Ishikawa (cell line): ENCODE measurements at regions not wholly inside any gene's neighbourhood (a gene's known extent, or its start where the extent isn't known, plus 50 kb on each side); places are given as distances from the start of the nearest gene placed in this dataset.

Source experiments
- EGR1 ChIP-seq: IDR thresholded peaks from 2 replicates; pipeline ENCODE4 v1.6.1; 2012
- EP300 ChIP-seq: IDR thresholded peaks from 2 replicates; pipeline ENCODE4 v1.6.1; 2012; ENCODE audit warnings: borderline replicate concordance
- MAX ChIP-seq: IDR thresholded peaks from 2 replicates; pipeline ENCODE4 v1.6.1; 2012
- NFIC ChIP-seq: IDR thresholded peaks from 2 replicates; pipeline ENCODE4 v1.6.1; 2012
- REST ChIP-seq: IDR thresholded peaks from 2 replicates; pipeline ENCODE4 v1.6.1; 2012; ENCODE audit warnings: low read depth, mild to moderate bottlenecking

- TF ChIP-seq REST (no peak), MAX (no peak), EGR1 (no peak), EP300 (no peak), NFIC (no peak)
These were observed 162.3 kb upstream of the FBXL4 start for GRCh38 chr6:99110029-99110428.
